GM21825 (cell line): ENCODE measurements at regions not wholly inside any gene's neighbourhood (a gene's known extent, or its start where the extent isn't known, plus 50 kb on each side); places are given as distances from the start of the nearest gene placed in this dataset.
"Not testable (repeated sequence)": the region's sequence is repeated elsewhere in the genome, so short reads cannot be mapped to it uniquely, and the experiment has no call there.

Source experiments
- ATAC-seq: cut with Tn5 transposase; IDR thresholded peaks from one replicate; pipeline ENCODE4 v1.9.1; 2021; ENCODE audit warnings: mild to moderate bottlenecking, moderate library complexity; ENCODE audit not compliant: unreplicated experiment

GRCh38 chr10:53441843-53442242, 669.3 kb upstream of the MBL2 start:
- no peak for ATAC-seq

DNA sequence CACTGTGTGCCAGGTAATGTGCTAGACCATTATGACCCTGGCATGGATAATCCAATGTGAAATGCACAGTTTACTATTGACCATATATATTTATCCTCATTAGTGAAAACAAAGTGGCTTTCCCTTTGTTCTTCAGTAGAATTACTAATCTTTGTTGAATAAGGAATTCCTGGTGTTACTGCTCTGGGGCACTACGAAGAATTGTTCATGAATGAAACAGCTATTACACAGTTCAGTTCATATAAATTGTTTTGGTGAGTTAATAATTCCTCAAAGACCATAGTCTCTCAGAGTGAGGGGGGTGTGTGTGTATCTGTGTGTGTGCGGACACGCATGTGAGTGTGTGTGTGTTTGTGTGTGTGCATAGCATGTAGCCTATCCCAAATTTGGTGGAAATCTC, 668.0 kb upstream of the MBL2 start:
- no peak for ATAC-seq

- not testable (repeated sequence) for ATAC-seq
Observed at GRCh38 chr10:53439075-53439474, 666.5 kb upstream of the MBL2 start.

- ATAC-seq, result no peak
Observed at GRCh38 chr10:53434413-53434812, 661.8 kb upstream of the MBL2 start.

DNA sequence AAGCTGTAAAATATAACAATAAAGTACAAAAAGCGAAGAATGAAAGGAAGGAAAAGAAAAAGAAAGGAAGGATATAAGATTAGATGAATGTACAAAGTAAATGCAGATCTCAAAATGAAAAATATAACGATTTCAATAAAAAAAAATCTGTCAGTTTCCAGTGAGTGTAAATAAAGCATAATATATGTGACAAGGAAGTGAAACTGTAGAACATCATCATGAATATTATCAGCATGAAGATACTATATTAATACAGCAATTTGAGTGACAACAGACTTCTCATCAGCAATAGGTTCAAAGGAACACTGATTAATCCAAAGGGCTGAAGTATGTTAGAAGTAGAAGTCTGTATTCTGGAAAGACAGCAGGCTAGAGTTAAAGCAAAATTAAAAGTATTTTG, 659.5 kb upstream of the MBL2 start:
- ATAC-seq, result no peak

- ATAC-seq, result no peak
Observed at GRCh38 chr10:53430974-53431373, 658.4 kb upstream of the MBL2 start.

DNA sequence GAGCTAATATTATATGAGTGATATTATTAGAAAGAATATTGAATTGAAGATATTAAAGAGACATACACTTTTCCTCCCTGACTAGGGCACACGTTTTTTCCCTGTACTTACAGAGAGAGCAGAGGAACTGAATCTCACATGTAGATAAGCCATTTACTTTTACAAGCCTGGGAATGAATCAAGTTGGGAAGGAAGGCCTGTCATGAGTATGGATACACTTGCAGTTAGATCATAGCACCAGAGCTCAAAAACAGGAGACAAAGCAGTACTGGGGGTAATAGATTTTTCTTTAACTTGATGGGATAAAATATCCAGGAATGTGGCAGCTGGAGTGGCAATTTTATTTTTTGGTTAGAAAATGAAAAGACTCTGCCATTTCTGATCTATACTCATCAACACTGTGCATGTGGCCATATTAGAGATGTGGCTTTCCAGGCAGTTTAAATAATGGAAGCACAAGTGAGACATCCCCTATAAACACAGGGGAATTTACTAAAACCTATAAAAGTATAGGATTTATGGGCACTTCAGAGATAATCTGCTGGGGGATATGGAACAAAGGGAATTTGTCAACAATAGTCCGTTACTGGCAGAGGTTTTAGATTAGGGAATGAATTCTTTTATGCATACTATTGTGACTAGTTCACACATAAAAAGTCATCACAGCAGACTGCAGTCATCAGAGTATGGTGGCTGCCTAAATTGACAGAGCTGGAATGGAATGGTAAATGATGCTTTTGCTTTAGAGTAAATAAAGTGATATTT, 657.7 kb upstream of the MBL2 start:
- no peak for ATAC-seq

- ATAC-seq, result no peak
Observed at GRCh38 chr10:53422223-53422888, 649.8 kb upstream of the MBL2 start.

- ATAC-seq, result no peak
Observed at GRCh38 chr10:53412651-53413050, 640.1 kb upstream of the MBL2 start.

- ATAC-seq, result no peak
Observed at GRCh38 chr10:53406532-53406931, 633.9 kb upstream of the MBL2 start.

- no peak for ATAC-seq
Observed at GRCh38 chr10:53403688-53404087, 631.1 kb upstream of the MBL2 start.

- no peak for ATAC-seq
Observed at GRCh38 chr10:53402594-53402993, 630.0 kb upstream of the MBL2 start.

DNA sequence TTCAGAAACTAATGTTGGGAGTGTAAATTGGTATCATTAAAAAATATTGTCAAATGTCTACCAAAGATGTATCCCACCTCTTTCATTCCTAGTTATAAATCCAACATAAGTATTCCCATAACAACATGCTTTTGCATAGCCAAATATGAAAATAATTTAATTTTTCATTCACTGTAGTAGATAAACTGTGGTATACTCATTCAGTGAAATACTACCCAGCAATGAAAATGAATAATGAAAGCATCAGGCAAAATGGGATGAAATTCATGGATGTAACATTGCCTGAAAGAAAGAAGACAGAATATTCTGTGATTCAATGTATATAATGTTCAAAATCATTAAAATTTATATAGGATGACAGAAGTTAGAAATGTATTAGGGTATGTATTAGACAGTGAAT, 629.0 kb upstream of the MBL2 start:
- ATAC-seq, result no peak

GRCh38 chr10:53396876-53397275, 624.3 kb upstream of the MBL2 start:
- no peak for ATAC-seq

DNA sequence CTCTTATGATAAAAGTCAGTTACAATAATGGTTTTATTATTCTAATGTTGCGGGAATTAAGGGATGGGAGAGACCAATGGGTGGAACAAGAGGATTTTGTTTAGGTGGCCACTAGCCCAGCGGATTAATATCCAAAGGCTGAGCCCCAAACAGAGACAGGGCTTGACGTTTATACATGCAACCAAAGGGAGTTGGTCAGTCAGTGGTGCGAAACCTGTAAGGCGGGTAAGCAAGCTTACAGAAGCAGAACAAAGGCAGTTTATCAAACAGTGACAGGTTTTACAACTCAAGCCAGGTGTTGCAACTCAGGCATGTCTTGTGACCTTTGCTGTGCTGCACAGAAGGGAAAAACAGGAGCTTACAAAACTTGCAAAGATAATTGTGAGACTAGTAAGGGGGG, 622.9 kb upstream of the MBL2 start:
- ATAC-seq, result no peak

DNA sequence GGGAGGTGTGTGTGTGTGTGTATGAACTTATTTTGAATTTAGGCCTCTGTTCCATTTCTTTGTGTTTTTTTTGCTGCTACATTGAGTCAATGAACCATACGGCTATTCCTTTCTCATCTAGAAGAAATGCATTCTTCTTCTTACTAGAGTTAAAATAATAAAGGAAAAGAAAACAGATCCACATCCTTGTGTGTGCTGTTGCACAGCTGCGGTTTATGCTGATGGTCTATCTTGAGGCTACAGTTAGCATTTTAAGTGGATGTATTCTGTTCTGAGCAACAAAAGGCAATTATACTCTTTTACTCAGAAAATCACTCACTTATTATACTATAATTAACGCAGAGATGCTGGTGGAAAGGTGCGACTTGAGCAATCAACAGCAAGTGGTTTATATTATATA, 615.0 kb upstream of the MBL2 start:
- ATAC-seq, result no peak

DNA sequence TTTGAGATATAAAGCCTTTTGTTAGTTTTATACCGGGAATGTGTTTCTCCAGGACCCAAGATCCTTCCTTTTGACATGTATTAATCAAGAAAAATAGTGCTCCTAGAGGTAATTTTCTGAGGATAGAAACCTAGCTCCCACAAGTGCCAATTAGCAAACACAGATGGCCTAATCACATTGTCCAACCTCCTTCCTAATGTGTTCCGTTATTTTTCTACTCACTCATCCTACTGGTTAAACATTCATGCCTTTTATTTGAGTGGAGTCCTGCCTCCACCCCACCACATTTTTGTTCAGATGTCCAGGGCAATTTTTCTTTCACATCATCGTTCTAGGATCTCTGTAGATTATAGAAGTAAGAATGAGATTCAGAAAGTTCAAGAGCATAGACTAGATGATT, 610.0 kb upstream of the MBL2 start:
- no peak for ATAC-seq

DNA sequence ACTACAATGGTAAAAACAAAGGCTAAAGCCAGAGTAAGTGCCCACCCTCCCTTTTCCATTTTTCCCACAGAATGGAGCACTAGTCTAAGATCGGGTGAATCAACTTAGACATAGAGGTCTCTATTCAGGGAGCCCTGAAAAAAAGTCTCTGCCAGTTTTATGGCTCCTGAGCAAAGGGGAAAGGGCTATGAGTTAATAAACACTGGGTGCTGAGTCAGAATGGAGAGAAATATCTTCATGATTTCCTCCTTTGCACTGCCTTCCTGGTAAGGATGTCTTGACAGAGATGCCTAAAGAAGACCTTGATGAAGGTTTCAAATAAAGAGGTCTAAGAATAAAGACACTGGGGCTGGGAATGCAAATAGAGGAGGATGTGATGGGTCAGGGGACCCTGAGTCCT, 607.4 kb upstream of the MBL2 start:
- ATAC-seq, result no peak

GRCh38 chr10:53370347-53370746, 597.8 kb upstream of the MBL2 start:
- ATAC-seq, result no peak

DNA sequence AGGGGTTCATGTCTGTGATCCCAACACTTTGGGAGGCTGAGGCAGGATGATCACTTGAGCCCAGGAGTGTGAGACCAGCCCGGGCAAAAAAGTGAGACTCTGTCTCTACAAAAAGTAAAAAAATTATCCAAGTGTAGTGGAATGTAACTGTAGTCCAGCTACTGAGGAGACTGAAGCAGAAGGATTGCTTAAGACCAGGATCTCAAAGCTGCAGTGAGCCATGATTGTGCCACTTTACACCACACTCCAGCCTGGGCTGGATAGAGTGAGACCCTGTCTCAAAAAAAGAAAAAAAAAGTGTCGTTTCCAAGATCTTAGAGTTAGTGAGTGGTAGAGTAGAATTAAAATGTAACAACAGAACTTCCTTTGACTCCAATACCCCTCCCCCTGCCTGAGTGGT, 589.4 kb upstream of the MBL2 start:
- no peak for ATAC-seq

DNA sequence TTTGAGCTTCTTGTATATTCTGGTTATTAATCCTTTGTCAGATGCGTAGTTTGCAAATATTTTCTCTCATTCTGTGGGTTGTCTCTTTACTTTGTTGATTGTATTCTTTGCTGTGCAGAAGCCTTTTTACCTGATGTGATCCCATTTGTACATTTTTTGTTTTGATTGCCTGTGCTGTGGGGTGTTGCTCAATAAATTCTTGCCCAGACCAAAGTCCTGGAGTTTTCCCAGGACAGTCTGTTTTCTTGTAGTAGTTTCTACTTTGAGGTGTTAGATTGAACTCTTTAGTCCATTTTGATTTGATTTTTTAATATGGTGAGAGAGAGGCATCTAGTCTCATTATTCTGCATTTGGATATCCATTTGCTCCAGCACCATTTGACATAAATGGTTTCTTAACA, 588.7 kb upstream of the MBL2 start:
- no peak for ATAC-seq

- ATAC-seq, result not testable (repeated sequence)
Observed at GRCh38 chr10:53358978-53359377, 586.4 kb upstream of the MBL2 start.

- no peak for ATAC-seq
Observed at GRCh38 chr10:53358536-53358935, 586.0 kb upstream of the MBL2 start.
